CD4-positive, alpha-beta T cell treated with Interleukin-2 at 100 ng/mL for 4 hours (primary cell): ENCODE measurements at regions not wholly inside any gene's neighbourhood (a gene's known extent, or its start where the extent isn't known, plus 50 kb on each side); places are given as distances from the start of the nearest gene placed in this dataset.

Source experiments
- DNase-seq: peaks from one replicate; pipeline ENCODE4 v3.0.0-alpha.2; 2020; ENCODE audit warnings: low spot score

DNA sequence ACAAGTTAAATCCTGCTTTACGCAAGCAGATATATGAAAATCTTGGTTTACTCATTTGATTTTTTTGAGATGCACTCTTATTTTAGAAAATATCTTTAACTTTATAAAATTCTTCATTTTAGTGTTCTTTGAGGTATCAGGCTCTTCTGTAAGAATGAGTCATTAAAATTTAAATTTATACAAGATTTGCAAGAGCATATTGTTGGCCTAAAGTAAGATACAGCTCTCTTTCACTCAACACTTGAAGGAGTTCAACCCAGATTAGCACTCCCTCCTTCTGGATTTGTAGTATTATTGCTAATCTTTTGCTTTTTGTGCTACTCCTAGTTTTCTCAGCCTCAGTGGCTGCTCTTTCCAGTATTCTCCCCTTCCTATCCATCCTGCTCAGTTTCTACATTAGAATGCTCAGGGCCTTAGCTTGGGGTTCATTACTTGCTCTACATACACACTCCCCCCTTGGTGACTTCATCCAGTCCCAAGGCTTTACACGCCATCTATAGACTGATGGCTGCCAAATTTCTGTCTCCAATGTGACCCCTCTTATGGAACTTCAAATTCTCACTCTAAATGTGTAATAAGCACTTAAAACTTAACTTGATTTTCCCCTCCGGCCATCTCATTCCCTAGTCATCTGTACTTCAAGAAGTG lies 425.3 kb upstream of the FANCL start:
- no peak for DNase-seq

- DNase-seq: no peak
Observed at GRCh38 chr2:58665154-58665553, 424.0 kb upstream of the FANCL start.

- no peak for DNase-seq
Observed at GRCh38 chr2:58664523-58665151, 423.5 kb upstream of the FANCL start.

GRCh38 chr2:58660046-58660445 lies 418.9 kb upstream of the FANCL start:
- no peak for DNase-seq

- DNase-seq: no peak
Observed at GRCh38 chr2:58655152-58655551, 414.0 kb upstream of the FANCL start.

DNA sequence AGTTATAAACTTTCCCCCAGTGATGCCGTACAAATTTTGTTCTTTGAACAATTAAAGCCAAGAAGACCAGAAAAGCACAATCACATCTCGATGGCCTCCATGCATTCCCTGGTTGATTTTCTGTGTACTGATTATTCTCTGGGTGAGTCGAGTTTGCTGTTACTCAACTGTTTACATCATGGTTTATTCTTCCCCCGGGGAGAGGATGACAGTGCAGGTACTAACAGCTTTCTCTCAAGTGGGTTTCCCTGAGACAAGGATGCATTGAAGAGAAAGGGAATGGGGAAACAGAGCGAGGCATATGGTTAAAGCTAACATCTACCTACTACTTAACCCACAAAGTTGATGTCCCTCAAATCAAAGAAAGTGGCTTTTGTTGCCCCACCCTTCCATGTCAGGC lies 410.8 kb upstream of the FANCL start:
- no peak for DNase-seq

DNA sequence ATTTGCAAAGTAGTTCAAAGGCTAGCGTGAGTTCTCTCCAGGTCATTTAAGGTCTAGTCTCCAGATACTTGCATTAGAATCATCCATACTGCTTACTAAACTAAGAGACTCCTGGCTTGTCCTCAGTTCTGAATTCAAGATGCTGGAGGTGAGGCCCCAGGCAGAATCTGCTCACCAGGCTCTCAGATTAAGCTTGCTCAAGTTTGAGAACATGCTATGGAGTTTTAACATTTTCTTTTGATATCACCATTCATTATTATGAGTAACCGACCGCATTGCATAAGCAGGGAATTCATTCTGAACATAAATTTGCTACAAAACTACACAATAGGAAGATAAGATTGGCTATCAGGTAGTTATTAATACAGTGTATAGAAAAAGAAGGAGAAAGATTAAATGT lies 409.7 kb upstream of the FANCL start:
- DNase-seq: no peak

DNA sequence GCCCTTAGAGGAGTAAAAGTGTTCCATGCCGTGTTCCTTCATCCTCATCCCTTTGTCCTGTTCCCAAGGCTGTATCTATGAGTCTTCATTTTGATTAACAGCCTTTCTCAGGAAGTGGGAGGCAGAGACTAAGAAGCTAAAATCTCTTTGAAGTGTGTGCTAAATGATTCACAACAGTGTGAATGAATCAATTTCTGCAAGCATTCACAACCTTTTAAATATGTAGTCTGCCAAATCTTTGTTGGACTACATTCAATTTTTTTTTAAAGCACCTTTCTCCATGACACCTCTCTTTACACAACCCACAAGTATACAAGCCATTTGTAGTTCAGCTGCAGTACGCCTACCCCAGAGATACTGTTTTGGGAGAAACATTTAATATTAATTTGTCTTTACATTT lies 408.6 kb upstream of the FANCL start:
- DNase-seq: no peak

DNA sequence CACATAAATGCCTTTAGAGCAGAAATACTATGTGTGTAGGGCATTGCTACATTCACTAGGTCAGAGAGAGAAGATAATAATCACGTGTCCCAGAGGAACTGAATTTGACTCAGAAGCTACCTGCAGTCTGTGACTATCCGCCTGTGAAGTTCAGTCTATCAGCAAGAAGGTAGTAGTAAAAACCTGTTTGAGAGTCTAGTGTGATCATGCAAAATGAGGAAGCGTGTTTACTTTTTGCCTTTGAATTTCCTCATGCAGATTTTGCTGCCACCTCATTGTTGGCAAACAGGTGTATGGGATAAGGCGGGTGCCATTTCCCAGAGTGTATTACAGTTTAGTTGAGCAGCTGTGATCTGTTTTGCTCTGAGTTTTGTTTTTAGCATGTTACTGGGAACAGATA lies 403.9 kb upstream of the FANCL start:
- DNase-seq: no peak

GRCh38 chr2:58644451-58644850 lies 403.3 kb upstream of the FANCL start:
- no peak for DNase-seq

DNA sequence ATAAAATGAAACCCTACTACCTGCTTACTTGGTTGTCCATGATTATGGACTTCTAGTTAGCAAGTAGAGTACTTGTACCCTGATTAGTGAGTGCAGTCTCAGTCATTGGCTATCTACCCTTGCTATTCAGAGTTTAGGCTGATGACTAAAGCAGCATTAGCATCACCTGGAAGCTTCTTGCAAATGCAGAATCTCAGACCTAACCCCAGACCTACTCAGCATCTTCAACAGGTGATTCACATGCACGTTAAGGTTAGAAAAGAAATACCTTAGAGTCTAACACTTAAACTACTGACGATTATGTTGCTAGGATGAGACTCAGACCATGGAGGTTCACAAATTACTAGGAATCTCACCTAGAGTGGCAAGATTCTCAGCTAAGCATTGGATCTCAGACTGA lies 399.9 kb upstream of the FANCL start:
- DNase-seq: no peak

DNA sequence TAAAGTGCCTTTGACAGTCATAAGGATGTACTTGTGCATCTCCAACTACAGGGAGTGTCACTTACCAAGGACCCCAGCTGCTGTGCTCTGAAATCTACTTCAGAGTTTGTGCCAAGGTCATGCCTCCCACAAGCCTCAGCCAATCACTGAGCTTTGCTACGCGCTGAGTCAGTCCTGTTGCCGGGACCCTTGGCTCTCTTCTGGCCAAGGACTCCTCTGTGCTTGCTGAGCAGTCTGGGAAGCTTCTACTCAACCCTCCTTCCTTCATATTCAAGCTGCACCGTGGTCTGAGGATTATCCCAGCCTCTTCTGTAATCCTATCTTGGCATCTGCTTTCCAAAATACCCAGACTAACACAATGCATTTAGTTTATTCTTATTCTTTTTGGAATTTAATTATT lies 398.9 kb upstream of the FANCL start:
- DNase-seq: no peak

- no peak for DNase-seq
Observed at GRCh38 chr2:58638256-58638805, 397.2 kb upstream of the FANCL start.

DNA sequence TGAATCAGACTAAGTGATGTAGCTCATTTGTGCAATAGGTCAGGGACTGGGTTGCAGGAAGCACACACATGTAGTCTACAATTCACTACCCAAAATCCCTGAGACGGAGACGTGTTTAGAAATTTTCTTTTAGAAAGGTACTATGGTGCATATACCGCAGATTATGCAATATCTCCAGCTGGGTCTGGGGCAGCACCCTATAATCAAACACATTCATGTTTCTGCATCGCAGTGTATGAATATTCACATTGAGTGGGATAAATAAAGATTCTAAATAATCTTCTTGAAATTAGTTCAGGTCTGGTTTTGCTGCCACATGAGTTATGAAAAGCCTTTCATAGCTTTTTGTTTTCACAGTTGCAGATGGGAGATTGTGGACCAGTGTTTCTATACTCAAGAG lies 395.7 kb upstream of the FANCL start:
- no peak for DNase-seq

DNA sequence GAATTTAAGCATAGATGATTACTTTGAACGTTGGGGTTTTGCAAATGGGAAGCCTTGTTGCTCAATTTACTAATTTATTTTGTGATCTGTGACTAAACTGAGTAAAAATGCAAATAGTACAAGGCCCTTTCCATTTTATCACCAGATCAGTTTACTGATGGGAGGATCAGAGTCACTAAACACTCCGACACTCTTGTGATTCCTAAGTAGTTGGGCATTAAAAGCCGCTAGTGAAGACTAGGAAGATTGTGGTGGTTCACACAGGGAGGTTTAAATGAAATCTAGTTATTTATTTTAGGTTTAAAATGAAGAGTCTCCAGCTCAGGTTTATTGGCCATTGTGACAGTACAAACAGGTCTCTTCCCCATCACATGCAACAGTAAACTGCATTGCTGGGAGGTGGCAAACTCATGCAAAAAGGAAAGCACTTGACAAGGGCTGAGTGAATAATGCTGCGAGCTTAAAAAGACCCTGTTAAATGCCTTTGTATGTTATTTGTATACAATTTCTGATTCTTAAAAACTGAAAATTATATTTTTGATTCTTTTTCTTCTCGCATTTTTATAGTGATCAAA lies 394.8 kb upstream of the FANCL start:
- no peak for DNase-seq

- DNase-seq: no peak
Observed at GRCh38 chr2:58634653-58635370, 393.7 kb upstream of the FANCL start.

- DNase-seq: no peak
Observed at GRCh38 chr2:58633613-58634365, 392.7 kb upstream of the FANCL start.

GRCh38 chr2:58631986-58632385 lies 390.9 kb upstream of the FANCL start:
- no peak for DNase-seq

GRCh38 chr2:58629545-58630119 lies 388.5 kb upstream of the FANCL start:
- DNase-seq: no peak

- no peak for DNase-seq
Observed at GRCh38 chr2:58620896-58621295, 379.8 kb upstream of the FANCL start.

- no peak for DNase-seq
Observed at GRCh38 chr2:58620093-58620492, 379.0 kb upstream of the FANCL start.

DNA sequence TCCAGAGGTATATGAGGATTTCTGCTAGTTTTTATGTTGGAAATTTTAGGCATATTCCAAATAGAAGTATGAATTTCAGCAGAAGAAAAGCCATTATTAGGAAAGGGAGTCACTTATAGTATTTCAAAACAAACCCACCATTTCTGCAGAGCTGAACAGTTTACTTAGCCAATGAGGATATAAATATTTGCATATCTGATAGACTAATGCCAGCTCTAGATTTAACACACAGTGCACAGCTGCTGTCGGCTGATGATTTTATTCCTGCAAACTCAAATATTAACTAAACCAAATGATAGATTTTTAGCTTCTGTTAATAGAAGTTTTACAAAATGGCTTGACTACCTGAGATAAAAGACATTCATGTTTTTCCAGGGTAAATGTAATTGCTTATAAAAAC lies 375.8 kb upstream of the FANCL start:
- no peak for DNase-seq
